ENCODE measurements at regions not wholly inside any gene's neighbourhood (a gene's known extent, or its start where the extent isn't known, plus 50 kb on each side); places are given as distances from the start of the nearest gene placed in this dataset.
A peak's percentile ranks its signal among the peaks of the same experiment; 100 is the strongest.

- no peak overlapping the region for H3K4me3 ChIP-seq (replicated peaks in 1 of 2; ENCODE audit: low read depth in 2 of 2, low read length in 2 of 2)
- peak in 1 of 2 donors; percentile 12 for DNase-seq (ENCODE audit: low read depth in 2 of 2)
- TF ChIP-seq, protein P1, sequence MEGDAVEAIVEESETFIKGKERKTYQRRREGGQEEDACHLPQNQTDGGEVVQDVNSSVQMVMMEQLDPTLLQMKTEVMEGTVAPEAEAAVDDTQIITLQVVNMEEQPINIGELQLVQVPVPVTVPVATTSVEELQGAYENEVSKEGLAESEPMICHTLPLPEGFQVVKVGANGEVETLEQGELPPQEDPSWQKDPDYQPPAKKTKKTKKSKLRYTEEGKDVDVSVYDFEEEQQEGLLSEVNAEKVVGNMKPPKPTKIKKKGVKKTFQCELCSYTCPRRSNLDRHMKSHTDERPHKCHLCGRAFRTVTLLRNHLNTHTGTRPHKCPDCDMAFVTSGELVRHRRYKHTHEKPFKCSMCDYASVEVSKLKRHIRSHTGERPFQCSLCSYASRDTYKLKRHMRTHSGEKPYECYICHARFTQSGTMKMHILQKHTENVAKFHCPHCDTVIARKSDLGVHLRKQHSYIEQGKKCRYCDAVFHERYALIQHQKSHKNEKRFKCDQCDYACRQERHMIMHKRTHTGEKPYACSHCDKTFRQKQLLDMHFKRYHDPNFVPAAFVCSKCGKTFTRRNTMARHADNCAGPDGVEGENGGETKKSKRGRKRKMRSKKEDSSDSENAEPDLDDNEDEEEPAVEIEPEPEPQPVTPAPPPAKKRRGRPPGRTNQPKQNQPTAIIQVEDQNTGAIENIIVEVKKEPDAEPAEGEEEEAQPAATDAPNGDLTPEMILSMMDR (IDR thresholded peaks at IDR 0.05; ENCODE audit: low read depth, low read length) = no peak
Observed at GRCh38 chr10:129253161-129253864, 213.7 kb upstream of the MGMT start.

DNA sequence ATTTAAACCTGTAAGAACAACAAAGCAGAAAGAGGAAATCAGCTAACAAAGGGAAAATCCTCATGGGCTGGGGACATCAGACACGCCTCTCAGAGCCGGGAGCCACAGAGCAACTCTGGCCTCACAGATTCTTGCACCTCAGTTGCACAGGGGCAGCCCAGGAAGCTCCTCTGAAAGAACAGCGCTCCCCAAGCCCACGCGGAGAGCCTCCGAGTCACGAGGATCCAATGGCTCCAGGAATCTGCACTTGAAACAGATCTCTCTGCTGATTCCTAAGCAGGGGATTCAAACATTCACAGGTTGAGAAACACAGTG, 213.2 kb upstream of the MGMT start:
- TF ChIP-seq, protein P1 (IDR thresholded peaks at IDR 0.05; ENCODE audit: low read depth, low read length) = no peak
- DNase-seq (ENCODE audit: low read depth in 2 of 2) = no peak
- no peak overlapping the region for H3K4me3 ChIP-seq (replicated peaks in 1 of 2; ENCODE audit: low read depth in 2 of 2, low read length in 2 of 2)

DNA sequence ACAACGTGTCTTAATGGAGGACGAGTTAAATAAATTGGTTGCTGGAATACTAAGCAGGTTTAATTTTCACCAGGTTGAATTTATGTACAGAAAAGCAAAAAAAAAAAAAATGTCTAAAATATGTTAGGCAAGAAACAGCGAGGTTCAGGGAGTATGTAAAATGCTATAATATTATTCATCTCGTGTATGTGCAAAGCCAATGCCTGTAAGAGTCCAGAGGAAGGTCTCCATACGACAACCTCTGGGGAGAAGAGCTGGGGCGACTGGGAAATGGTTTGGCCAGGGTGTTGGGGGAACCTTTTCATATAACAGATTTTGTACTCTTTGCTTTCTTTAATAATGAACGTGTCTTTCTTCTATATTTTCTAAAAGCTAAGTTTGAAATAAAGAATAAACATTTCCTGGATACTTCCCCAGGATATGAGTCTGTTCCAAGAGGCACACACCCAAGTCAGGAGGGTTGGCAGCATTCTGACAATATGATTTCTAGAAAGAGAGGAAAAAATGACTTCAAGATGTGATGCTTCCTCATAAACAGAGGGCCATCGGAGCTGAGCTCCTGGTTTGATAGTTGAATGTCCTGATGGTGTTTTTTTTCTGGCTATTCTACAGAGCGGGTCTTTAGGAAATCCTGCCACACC, 208.6 kb upstream of the MGMT start:
- H3K4me3 ChIP-seq (replicated peaks in 1 of 2; ENCODE audit: low read depth in 2 of 2, low read length in 2 of 2) = no peak overlapping the region
- TF ChIP-seq, protein P1 (IDR thresholded peaks at IDR 0.05; ENCODE audit: low read depth, low read length) = no peak
- peak in 1 of 2 donors; percentile 60 for DNase-seq (ENCODE audit: low read depth in 2 of 2)

- TF ChIP-seq, protein P1 (IDR thresholded peaks at IDR 0.05; ENCODE audit: low read depth, low read length) = no peak
- H3K4me3 ChIP-seq (replicated peaks in 1 of 2; ENCODE audit: low read depth in 2 of 2, low read length in 2 of 2) = no peak overlapping the region
- DNase-seq (ENCODE audit: low read depth in 2 of 2) = peak in 1 of 2 donors; percentile 68
Observed at GRCh38 chr10:129259128-129259815, 207.8 kb upstream of the MGMT start.

DNA sequence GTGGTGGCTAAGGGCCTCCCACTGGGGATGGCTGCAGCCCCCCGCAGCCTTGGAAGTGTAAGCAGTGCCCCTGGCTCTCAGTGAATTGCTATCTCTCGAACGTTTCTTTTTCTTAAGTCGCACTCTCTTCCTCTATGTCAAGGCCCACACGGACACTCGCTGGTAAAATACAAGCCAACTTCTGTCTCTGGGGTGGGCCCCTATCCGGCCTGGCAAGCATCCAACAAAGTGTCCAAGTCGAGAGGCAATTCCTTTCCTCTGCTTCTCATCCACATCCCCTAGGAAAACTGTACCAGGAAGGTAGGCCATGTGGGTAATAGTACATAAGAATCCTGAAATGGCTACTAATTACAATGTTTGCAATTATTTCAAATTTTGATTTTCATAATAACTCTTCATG, 194.9 kb upstream of the MGMT start:
- peak in 1 of 2 donors; percentile 42 for DNase-seq (ENCODE audit: low read depth in 2 of 2)
- H3K4me3 ChIP-seq (replicated peaks in 1 of 2; ENCODE audit: low read depth in 2 of 2, low read length in 2 of 2) = no peak overlapping the region
- TF ChIP-seq, protein P1 (IDR thresholded peaks at IDR 0.05; ENCODE audit: low read depth, low read length) = no peak

- H3K4me3 ChIP-seq (replicated peaks in 1 of 2; ENCODE audit: low read depth in 2 of 2, low read length in 2 of 2) = no peak overlapping the region
- TF ChIP-seq, protein P1 (IDR thresholded peaks at IDR 0.05; ENCODE audit: low read depth, low read length) = no peak
- no peak for DNase-seq (ENCODE audit: low read depth in 2 of 2)
Observed at GRCh38 chr10:129272866-129273650, 194.0 kb upstream of the MGMT start.
